Neuronal stem cell (in vitro differentiated cells): ENCODE measurements at regions not wholly inside any gene's neighbourhood (a gene's known extent, or its start where the extent isn't known, plus 50 kb on each side); places are given as distances from the start of the nearest gene placed in this dataset.
"Not testable (repeated sequence)": the region's sequence is repeated elsewhere in the genome, so short reads cannot be mapped to it uniquely, and the experiment has no call there.

ENCODE experiments used
- DNase-seq: peaks from one replicate; pipeline ENCODE4 v3.0.0-alpha.2; 2013; ENCODE audit warnings: low spot score
- H2AFZ ChIP-seq: one replicate; pipeline ENCODE4 v1.6.1; 2013; ENCODE audit warnings: mild to moderate bottlenecking, low read length, inconsistent platforms
- H2AK5ac ChIP-seq: 2 replicates; pipeline ENCODE4 v1.6.1; 2013; ENCODE audit warnings: low read depth, mild to moderate bottlenecking, inconsistent platforms, low read length, moderate library complexity, mixed read lengths
- H2BK120ac ChIP-seq: 2 replicates; pipeline ENCODE4 v1.6.1; 2013; ENCODE audit warnings: low read depth, mild to moderate bottlenecking, inconsistent platforms, low read length, moderate library complexity, mixed read lengths
- H2BK12ac ChIP-seq: one replicate; pipeline ENCODE4 v1.6.1; 2013; ENCODE audit warnings: low read length, inconsistent platforms
- H2BK15ac ChIP-seq: 2 replicates; pipeline ENCODE4 v1.6.1; 2013; ENCODE audit warnings: mild to moderate bottlenecking, low read length, inconsistent platforms, mixed read lengths
- H2BK5ac ChIP-seq: one replicate; pipeline ENCODE4 v1.6.1; 2013; ENCODE audit warnings: inconsistent platforms, mild to moderate bottlenecking, low read length, moderate library complexity
- H3K14ac ChIP-seq: one replicate; pipeline ENCODE4 v1.6.1; 2013; ENCODE audit warnings: low read length, inconsistent platforms
- H3K18ac ChIP-seq: 2 replicates; pipeline ENCODE4 v1.6.1; 2013; ENCODE audit warnings: low read length, inconsistent platforms
- H3K23ac ChIP-seq: 2 replicates; pipeline ENCODE4 v1.6.1; 2013; ENCODE audit warnings: low read depth, mild to moderate bottlenecking, mixed read lengths, low read length, inconsistent platforms; ENCODE audit not compliant: poor library complexity
- H3K27ac ChIP-seq: replicated peaks from 3 replicates; pipeline ENCODE4 v1.5.1; 2013; ENCODE audit warnings: low read length, inconsistent platforms
- H3K27me3 ChIP-seq, 3 experiments: 2 replicates each; pipeline ENCODE4 v1.6.1; 2013; ENCODE audit warnings: low read length in 3 of 3, mild to moderate bottlenecking in 2 of 3, inconsistent platforms in 1 of 3, low read depth in 1 of 3, mixed read lengths in 1 of 3, moderate library complexity in 1 of 3; ENCODE audit not compliant: control insufficient read depth in 3 of 3, insufficient read depth in 3 of 3
- H3K36me3 ChIP-seq, 2 donors: replicated peaks in 1 of 2; 2 replicates each; pipeline ENCODE4 v1.6.1; 2013; ENCODE audit warnings: low read length in 2 of 2; ENCODE audit not compliant: control insufficient read depth in 2 of 2, insufficient read depth in 2 of 2
- H3K4ac ChIP-seq: 2 replicates; pipeline ENCODE4 v1.6.1; 2013; ENCODE audit warnings: inconsistent platforms, mild to moderate bottlenecking, low read length, moderate library complexity
- H3K4me1 ChIP-seq, 2 donors: 1 replicate in 1 of 2; 2 replicates in 1 of 2; pipeline ENCODE4 v1.6.1; 2013; ENCODE audit warnings: low read length in 2 of 2, low read depth in 1 of 2; ENCODE audit not compliant: control insufficient read depth in 2 of 2, insufficient read depth in 1 of 2
- H3K4me2 ChIP-seq: one replicate; pipeline ENCODE4 v1.6.1; 2013; ENCODE audit warnings: mild to moderate bottlenecking, low read length, inconsistent platforms; ENCODE audit not compliant: insufficient read depth, poor library complexity, severe bottlenecking
- H3K4me3 ChIP-seq, 2 donors: 2 replicates each; pipeline ENCODE4 v1.5.1; 2013; ENCODE audit warnings: low read length in 2 of 2, mild to moderate bottlenecking in 2 of 2, inconsistent platforms in 1 of 2, moderate library complexity in 1 of 2
- H3K79me1 ChIP-seq: one replicate; pipeline ENCODE4 v1.6.1; 2013; ENCODE audit warnings: low read depth, mild to moderate bottlenecking, inconsistent platforms, low read length, moderate library complexity
- H3K9ac ChIP-seq: one replicate; pipeline ENCODE4 v1.6.1; 2013; ENCODE audit warnings: mild to moderate bottlenecking, low read depth, low read length, inconsistent platforms; ENCODE audit not compliant: poor library complexity
- H3K9me3 ChIP-seq, 2 donors: replicated peaks in 1 of 2; 2 replicates each; pipeline versions ENCODE3 to v1.6.1; 2013; ENCODE audit warnings: low read length in 2 of 2, mild to moderate bottlenecking in 2 of 2, inconsistent platforms in 1 of 2, low read depth in 1 of 2, mixed read lengths in 1 of 2, moderate library complexity in 1 of 2; ENCODE audit not compliant: control insufficient read depth in 2 of 2, insufficient read depth in 1 of 2
- H4K8ac ChIP-seq: one replicate; pipeline ENCODE4 v1.6.1; 2013; ENCODE audit warnings: low read depth, mild to moderate bottlenecking, inconsistent platforms, low read length, moderate library complexity
- H4K91ac ChIP-seq: one replicate; pipeline ENCODE4 v1.6.1; 2013; ENCODE audit warnings: low read length, low read depth, mild to moderate bottlenecking, inconsistent platforms; ENCODE audit not compliant: poor library complexity
- WGBS, 2 donors: extraction: QIAGEN DNeasy Blood & Tissue Kit; methylation state at CpG; one replicate each; pipeline ENCODE4 v1.1.7; 2013; ENCODE audit warnings: missing lambda C conversion rate in 2 of 2, mixed read lengths in 1 of 2; ENCODE audit not compliant: insufficient read length in 2 of 2, insufficient replicate concordance in 1 of 2; ENCODE audit errors: extremely low coverage in 2 of 2; 5-methylcytosine and 5-hydroxymethylcytosine counted together

GRCh38 chr21:13923175-13923574 is 287.6 kb downstream of the LIPI start:
- H2AFZ ChIP-seq, H3K79me1 ChIP-seq, H2BK15ac ChIP-seq, H3K4me1 ChIP-seq, H3K23ac ChIP-seq, H3K27me3 ChIP-seq, H3K14ac ChIP-seq, H2BK5ac ChIP-seq, H3K9ac ChIP-seq, H3K9me3 ChIP-seq, H3K36me3 ChIP-seq, H2BK12ac ChIP-seq, H2AK5ac ChIP-seq, H3K4me2 ChIP-seq, H3K18ac ChIP-seq, H3K4ac ChIP-seq, DNase-seq, H4K8ac ChIP-seq, H4K91ac ChIP-seq, H3K4me3 ChIP-seq, H3K27ac ChIP-seq, H2BK120ac ChIP-seq: not testable (repeated sequence)
- no CpG with 5 or more reads among the region's 1 CpG for WGBS, 2 donors

- no CpG with 5 or more reads among the region's 1 CpG for WGBS, 2 donors
- H3K4me2 ChIP-seq, H2AK5ac ChIP-seq, H3K23ac ChIP-seq, H2AFZ ChIP-seq, H2BK12ac ChIP-seq, H3K4ac ChIP-seq, H3K9ac ChIP-seq, H3K9me3 ChIP-seq, H2BK15ac ChIP-seq, H4K8ac ChIP-seq, H3K4me1 ChIP-seq, H3K18ac ChIP-seq, H3K79me1 ChIP-seq, H2BK5ac ChIP-seq, H3K4me3 ChIP-seq, H3K36me3 ChIP-seq, H3K27me3 ChIP-seq, H3K27ac ChIP-seq, H4K91ac ChIP-seq, H3K14ac ChIP-seq, DNase-seq, H2BK120ac ChIP-seq: not testable (repeated sequence)
Measured at GRCh38 chr21:13921455-13921854, 289.3 kb downstream of the LIPI start.

GRCh38 chr21:13907385-13907784 is 297.8 kb downstream of the POTED start:
- not testable (repeated sequence) for H3K27ac ChIP-seq, H3K9me3 ChIP-seq, H3K27me3 ChIP-seq, H3K4me1 ChIP-seq, H2AFZ ChIP-seq, H4K91ac ChIP-seq, H3K23ac ChIP-seq, DNase-seq, H3K14ac ChIP-seq, H3K4ac ChIP-seq, H3K36me3 ChIP-seq, H3K9ac ChIP-seq, H2AK5ac ChIP-seq, H2BK15ac ChIP-seq, H3K18ac ChIP-seq, H2BK5ac ChIP-seq, H3K79me1 ChIP-seq, H2BK120ac ChIP-seq, H3K4me2 ChIP-seq, H2BK12ac ChIP-seq, H3K4me3 ChIP-seq, H4K8ac ChIP-seq
- no CpG with 5 or more reads among the region's 10 CpGs for WGBS, 2 donors

- H4K91ac ChIP-seq, H4K8ac ChIP-seq, H3K4me3 ChIP-seq, H2AFZ ChIP-seq, H2BK120ac ChIP-seq, H2BK5ac ChIP-seq, H3K79me1 ChIP-seq, H3K4me2 ChIP-seq, H2BK15ac ChIP-seq, H2AK5ac ChIP-seq, H3K9ac ChIP-seq, DNase-seq, H3K18ac ChIP-seq, H3K9me3 ChIP-seq, H3K4me1 ChIP-seq, H3K4ac ChIP-seq, H3K23ac ChIP-seq, H2BK12ac ChIP-seq, H3K27me3 ChIP-seq, H3K14ac ChIP-seq, H3K36me3 ChIP-seq, H3K27ac ChIP-seq: not testable (repeated sequence)
- WGBS, 2 donors = no CpG with 5 or more reads among the region's 4 CpGs
Measured at GRCh38 chr21:13896596-13897247, 287.1 kb downstream of the POTED start.
